GM06990 (cell line): ENCODE measurements at regions not wholly inside any gene's neighbourhood (a gene's known extent, or its start where the extent isn't known, plus 50 kb on each side); places are given as distances from the start of the nearest gene placed in this dataset.

ENCODE experiments used
- DNase-seq: peaks from one replicate; pipeline ENCODE4 v3.0.0-alpha.2; 2011; ENCODE audit not compliant: insufficient read length; ENCODE audit errors: extremely low read depth
- H3K27me3 ChIP-seq: replicated peaks from 2 replicates; pipeline ENCODE4 v1.6.0; 2011; ENCODE audit warnings: low read length; ENCODE audit not compliant: control insufficient read depth, insufficient read depth
- H3K36me3 ChIP-seq: 2 replicates; pipeline ENCODE4 v1.5.1; 2011; ENCODE audit warnings: low read length; ENCODE audit not compliant: control insufficient read depth, insufficient read depth
- H3K4me3 ChIP-seq: replicated peaks from 2 replicates; pipeline ENCODE4 v1.5.1; 2011; ENCODE audit warnings: low read depth, mild to moderate bottlenecking, control low read depth, low read length
- TF ChIP-seq, protein P1 (sequence below): IDR thresholded peaks from 2 replicates; pipeline ENCODE4 v1.5.1; 2011; ENCODE audit warnings: low read length, control low read depth, mild to moderate bottlenecking, inconsistent platforms; ENCODE audit not compliant: insufficient read depth, poor library complexity, severe bottlenecking

- Histone ChIP-seq H3K4me3 (no peak overlapping the region), H3K36me3 (no peaks in the 10 kb centered on the region), H3K27me3 (no peaks in the 10 kb centered on the region)
- TF ChIP-seq, protein P1, sequence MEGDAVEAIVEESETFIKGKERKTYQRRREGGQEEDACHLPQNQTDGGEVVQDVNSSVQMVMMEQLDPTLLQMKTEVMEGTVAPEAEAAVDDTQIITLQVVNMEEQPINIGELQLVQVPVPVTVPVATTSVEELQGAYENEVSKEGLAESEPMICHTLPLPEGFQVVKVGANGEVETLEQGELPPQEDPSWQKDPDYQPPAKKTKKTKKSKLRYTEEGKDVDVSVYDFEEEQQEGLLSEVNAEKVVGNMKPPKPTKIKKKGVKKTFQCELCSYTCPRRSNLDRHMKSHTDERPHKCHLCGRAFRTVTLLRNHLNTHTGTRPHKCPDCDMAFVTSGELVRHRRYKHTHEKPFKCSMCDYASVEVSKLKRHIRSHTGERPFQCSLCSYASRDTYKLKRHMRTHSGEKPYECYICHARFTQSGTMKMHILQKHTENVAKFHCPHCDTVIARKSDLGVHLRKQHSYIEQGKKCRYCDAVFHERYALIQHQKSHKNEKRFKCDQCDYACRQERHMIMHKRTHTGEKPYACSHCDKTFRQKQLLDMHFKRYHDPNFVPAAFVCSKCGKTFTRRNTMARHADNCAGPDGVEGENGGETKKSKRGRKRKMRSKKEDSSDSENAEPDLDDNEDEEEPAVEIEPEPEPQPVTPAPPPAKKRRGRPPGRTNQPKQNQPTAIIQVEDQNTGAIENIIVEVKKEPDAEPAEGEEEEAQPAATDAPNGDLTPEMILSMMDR = no peak
- DNase-seq = no peak
Measured at GRCh38 chr21:24127651-24128050, 1479.6 kb downstream of the MRPL39 start.

DNA sequence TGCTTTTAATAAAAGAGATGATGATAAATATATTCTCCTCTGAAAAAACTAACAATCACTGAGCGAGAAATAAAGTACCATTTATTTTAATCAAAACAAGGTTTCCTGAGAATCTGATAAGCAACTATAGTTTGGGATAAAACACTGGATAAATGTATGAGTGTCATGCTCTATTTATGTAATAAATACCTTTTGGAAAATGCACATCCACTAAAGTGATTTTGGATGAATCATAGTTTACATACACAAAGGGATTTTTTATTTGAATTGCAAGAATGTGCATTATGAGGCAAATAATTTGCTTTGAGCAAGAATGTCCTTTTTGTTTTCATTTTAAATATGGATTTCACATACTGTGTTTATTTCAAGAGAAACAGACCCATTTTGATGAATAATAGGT, 1483.5 kb downstream of the MRPL39 start:
- no peak for DNase-seq
- Histone ChIP-seq H3K36me3 (no peaks in the 10 kb centered on the region), H3K27me3 (no peaks in the 10 kb centered on the region), H3K4me3 (no peak overlapping the region)
- TF ChIP-seq, protein P1 = no peak

GRCh38 chr21:24118738-24119459, 1488.4 kb downstream of the MRPL39 start:
- Histone ChIP-seq H3K27me3 (no peaks in the 10 kb centered on the region), H3K36me3 (no peaks in the 10 kb centered on the region), H3K4me3 (no peak overlapping the region)
- no peak for DNase-seq
- TF ChIP-seq, protein P1 = no peak

DNA sequence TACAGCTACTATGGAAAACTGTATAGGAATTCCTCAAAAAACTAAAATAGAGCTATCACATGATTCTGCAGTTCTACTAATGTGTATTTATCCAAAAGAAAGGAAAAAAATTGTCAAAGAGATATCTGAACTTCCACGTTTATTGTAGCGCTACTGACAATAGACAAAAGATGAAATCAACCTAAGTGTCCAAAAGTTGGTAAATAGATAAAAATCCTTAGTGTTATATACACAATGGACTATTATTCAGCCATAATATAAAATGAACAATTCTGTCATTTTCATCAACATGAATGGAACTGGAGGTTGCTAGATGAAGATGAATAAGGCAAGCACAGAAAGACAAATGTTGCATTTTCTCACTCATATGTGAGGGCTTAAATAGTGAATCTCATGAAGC, 1492.1 kb downstream of the MRPL39 start:
- Histone ChIP-seq H3K4me3 (no peak overlapping the region), H3K36me3 (no peaks in the 10 kb centered on the region), H3K27me3 (no peaks in the 10 kb centered on the region)
- TF ChIP-seq, protein P1 = no peak
- no peak for DNase-seq

DNA sequence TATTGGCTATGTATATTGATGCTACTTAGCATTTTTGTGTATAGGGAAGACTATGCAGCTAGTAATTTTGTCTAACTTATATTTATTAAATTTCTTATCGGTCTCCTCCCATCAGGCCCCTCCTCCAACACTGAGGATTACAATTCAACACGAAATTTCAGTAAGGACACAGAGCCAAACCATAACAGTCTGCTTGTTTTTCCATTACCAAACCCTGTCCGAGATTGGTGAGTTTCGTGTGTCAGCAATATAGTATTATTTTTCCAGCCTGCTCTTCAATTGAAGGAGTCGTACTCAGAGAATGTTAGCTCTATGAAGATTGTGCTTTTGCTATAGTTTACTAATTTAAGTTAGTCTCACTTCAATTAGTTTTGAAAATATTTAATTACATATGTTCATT, 1495.3 kb downstream of the MRPL39 start:
- no peaks in the 10 kb centered on the region for H3K36me3 ChIP-seq
- no peak for DNase-seq
- H3K4me3 ChIP-seq = no peak overlapping the region
- TF ChIP-seq, protein P1 = no peak
- no peaks in the 10 kb centered on the region for H3K27me3 ChIP-seq

DNA sequence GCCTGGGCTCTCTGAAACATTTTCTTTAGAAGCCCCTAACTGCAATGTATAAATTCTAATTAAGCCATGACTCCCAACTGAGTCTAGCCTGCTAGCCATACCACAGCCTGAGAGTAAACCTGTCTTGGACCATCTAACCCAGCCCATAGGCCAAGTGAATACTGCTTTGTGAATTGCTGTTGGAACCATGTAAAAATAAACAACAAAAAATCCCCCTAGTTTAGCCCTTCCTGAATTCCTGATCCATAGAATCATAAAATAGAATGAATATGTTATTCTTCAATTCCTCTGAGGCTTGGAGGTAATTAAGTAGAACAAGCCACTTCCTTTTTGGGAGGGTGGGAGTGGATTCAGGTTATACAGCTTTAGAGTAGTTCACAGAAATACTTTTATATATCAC, 1496.4 kb downstream of the MRPL39 start:
- DNase-seq = no peak
- Histone ChIP-seq H3K36me3 (no peaks in the 10 kb centered on the region), H3K4me3 (no peak overlapping the region), H3K27me3 (no peaks in the 10 kb centered on the region)
- TF ChIP-seq, protein P1 = no peak
